K562 (cell line): ENCODE measurements at regions not wholly inside any gene's neighbourhood (a gene's known extent, or its start where the extent isn't known, plus 50 kb on each side); places are given as distances from the start of the nearest gene placed in this dataset.

Experiments
- ATAC-seq: fragments of 200-7000 bp; cut with Tn5 transposase; 3 replicates; pipeline ENCODE4 v1.9.1; 2020; ENCODE audit warnings: moderate library complexity
- BruUV-seq: library from RNA; stranded (reverse); fragments of 400-500 nt; replicated peaks from 2 replicates; lab custom pipeline; 2021; lab: Mats Ljungman, UMichigan
- CTCF ChIA-PET: fragments of 300-600 bp; formaldehyde crosslinking; extraction: SDS; loops from one replicate; lab custom pipeline; 2021; ENCODE audit warnings: low intra/inter-chr PET ratio; lab: Yijun Ruan, JAX
- POLR2A ChIA-PET: fragments of 300-600, 350-650 bp; sonication (Branson Sonifier 250); formaldehyde crosslinking; extraction: SDS; loops from one replicate; lab custom pipeline; 2021; ENCODE audit warnings: antibody characterized with exemption, inconsistent platforms; lab: Yijun Ruan, JAX
- DNase-seq, 4 experiments: peaks; one replicate each; pipeline versions ENCODE4 v3.0.0 to v3.0.0-alpha.2; 2011 to 2018; ENCODE audit warnings: low spot score in 3 of 4, mixed read lengths in 3 of 4; ENCODE audit errors: extremely low read depth in 1 of 4
- FAIRE-seq: peaks from 2 replicates; lab custom pipeline; 2011; peaks lifted over from hg19 to GRCh38; lab: Jason Lieb, UNC
- H2AFZ ChIP-seq: 2 replicates; pipeline ENCODE4 v1.6.0; 2011; ENCODE audit warnings: low read depth, low read length, control low read depth, inconsistent platforms
- H3K27ac ChIP-seq: fragments of 200-600 bp; 3 replicates; pipeline ENCODE4 v1.8.0; 2011; ENCODE audit warnings: low read depth, mild to moderate bottlenecking, control low read depth, inconsistent platforms, low read length, moderate library complexity, mixed read lengths; ENCODE audit errors: extremely low read depth
- H3K27me3 ChIP-seq, 2 experiments: fragments of 300-600 bp in 1 of 2; 2 replicates in 1 of 2; 3 replicates in 1 of 2; pipeline versions ENCODE4 v1.6.0 to v1.8.0; 2011; ENCODE audit warnings: inconsistent platforms in 2 of 2, low read length in 2 of 2, mild to moderate bottlenecking in 1 of 2, mixed read lengths in 1 of 2, moderate library complexity in 1 of 2; ENCODE audit not compliant: control insufficient read depth in 2 of 2, insufficient read depth in 2 of 2
- H3K36me3 ChIP-seq: fragments of 300-600 bp; 3 replicates; pipeline ENCODE4 v1.8.0; 2011; ENCODE audit warnings: mild to moderate bottlenecking, low read length, inconsistent platforms; ENCODE audit not compliant: control insufficient read depth, insufficient read depth
- H3K4me1 ChIP-seq, 2 experiments: fragments of 200-600 bp in 1 of 2; replicated peaks in 1 of 2; 2 replicates in 1 of 2; 3 replicates in 1 of 2; pipeline versions ENCODE4 v1.5.1 to v1.8.0; 2011; ENCODE audit warnings: inconsistent platforms in 2 of 2, low read length in 2 of 2, mild to moderate bottlenecking in 1 of 2, mixed read lengths in 1 of 2, moderate library complexity in 1 of 2; ENCODE audit not compliant: control insufficient read depth in 2 of 2, insufficient read depth in 2 of 2
- H3K4me2 ChIP-seq: 2 replicates; pipeline ENCODE4 v1.6.1; 2011; ENCODE audit warnings: low read length, control low read depth, inconsistent platforms, mixed read lengths; ENCODE audit not compliant: insufficient read depth
- H3K4me3 ChIP-seq: fragments of 200-600 bp; sonication (generic), shearing (Covaris generic); 2 replicates; pipeline ENCODE4 v1.5.1; 2016; ENCODE audit warnings: control low read depth, inconsistent platforms
- H3K79me2 ChIP-seq: fragments of 200-600 bp; 3 replicates; pipeline ENCODE4 v1.8.0; 2011; ENCODE audit warnings: low read length, inconsistent platforms; ENCODE audit not compliant: control insufficient read depth, insufficient read depth
- H3K9ac ChIP-seq, 2 experiments: 2 replicates each; pipeline versions ENCODE4 v1.6.0 to v1.6.1; 2011; ENCODE audit warnings: low read depth in 2 of 2, low read length in 2 of 2, control low read depth in 1 of 2, inconsistent platforms in 1 of 2, mild to moderate bottlenecking in 1 of 2, mixed read lengths in 1 of 2; ENCODE audit not compliant: insufficient read depth in 1 of 2
- H3K9me1 ChIP-seq: one replicate; pipeline ENCODE4 v1.6.0; 2011; ENCODE audit warnings: inconsistent platforms, mild to moderate bottlenecking, low read length, moderate library complexity; ENCODE audit not compliant: control insufficient read depth, insufficient read depth
- H3K9me3 ChIP-seq: replicated peaks from 2 replicates; pipeline ENCODE4 v1.5.1; 2011; ENCODE audit warnings: low read depth, low read length, inconsistent platforms; ENCODE audit not compliant: control insufficient read depth, insufficient read depth
- H4K20me1 ChIP-seq: replicated peaks from 2 replicates; pipeline ENCODE4 v1.6.1; 2011; ENCODE audit warnings: low read length, inconsistent platforms, mixed read lengths; ENCODE audit not compliant: control insufficient read depth, insufficient read depth
- BDP1 ChIP-seq: IDR thresholded peaks from 3 replicates; pipeline ENCODE4 v1.6.1; 2011; ENCODE audit not compliant: insufficient read length, insufficient read depth
- CEBPZ ChIP-seq: fragments of 150-350 bp; IDR thresholded peaks from 2 replicates; pipeline ENCODE4 v1.6.1; 2014; ENCODE audit warnings: low read depth, mild to moderate bottlenecking, low read length, borderline replicate concordance
- GTF2B ChIP-seq: IDR thresholded peaks from 2 replicates; pipeline ENCODE4 v1.6.1; 2011; ENCODE audit not compliant: insufficient read length; ENCODE audit errors: extremely low read depth
- MAFK ChIP-seq: IDR thresholded peaks from 2 replicates; pipeline ENCODE4 v1.6.1; 2011; ENCODE audit warnings: low read length, improper control_type of control experiment
- MCM3 ChIP-seq: fragments of 450-650 bp; IDR thresholded peaks from 2 replicates; pipeline ENCODE4 v1.6.1; 2016
- RBM17 ChIP-seq: fragments of 200-400 bp; formaldehyde crosslinking; IDR thresholded peaks from 2 replicates; pipeline ENCODE4 v1.6.1; 2017; ENCODE audit warnings: low read depth, mild to moderate bottlenecking, low read length, borderline replicate concordance
- RNF2 ChIP-seq: sonication (generic); IDR thresholded peaks from 2 replicates; pipeline ENCODE4 v1.6.1; 2016
- SIN3A ChIP-seq, 2 experiments: fragments of 150-350 bp in 1 of 2; IDR thresholded peaks; 2 replicates each; pipeline ENCODE4 v1.6.1; 2011 to 2016; ENCODE audit warnings: borderline replicate concordance in 2 of 2, low read depth in 2 of 2, low read length in 2 of 2, mild to moderate bottlenecking in 2 of 2, moderate library complexity in 2 of 2; ENCODE audit not compliant: control insufficient read depth in 1 of 2
- WGBS: fragments of 100-300 bp; shearing (Covaris generic); methylation state at CpG from one replicate; pipeline ENCODE4 v1.1.6; 2016; ENCODE audit warnings: low coverage, mixed read lengths; ENCODE audit not compliant: insufficient coverage; ENCODE audit errors: missing lambda C conversion rate; 5-methylcytosine and 5-hydroxymethylcytosine counted together
- in situ Hi-C: fragments of 300-500 bp; cut with MboI; formaldehyde crosslinking; loops from 4 replicates; pipeline ENCODE4 v1.15.0; 2018; ENCODE audit warnings: inconsistent platforms, mixed read lengths
- intact Hi-C: fragments of 100-400 bp; cut with micrococcal nuclease; formaldehyde crosslinking; loops from 2 replicates; pipeline ENCODE4 v1.14.2; 2022

GRCh38 chr18:44589693-44590355 lies 90.9 kb upstream of the SETBP1 start:
- H3K4me3 ChIP-seq, result no peak overlapping the region
- no peak overlapping the region for H3K9ac ChIP-seq
- DNase-seq, result no peak
- H3K27ac ChIP-seq, result no peak overlapping the region
- H3K36me3 ChIP-seq, result no peaks in the 10 kb centered on the region
- TF ChIP-seq BDP1, result no peak
- TF ChIP-seq MAFK, result no peak
- no peak for TF ChIP-seq RBM17
- no peak for TF ChIP-seq RNF2
- TF ChIP-seq GTF2B, result no peak
- no peak for TF ChIP-seq CEBPZ
- no peak for TF ChIP-seq MCM3
- TF ChIP-seq SIN3A (IDR thresholded peaks at IDR 0.05; ENCODE audit: borderline replicate concordance in 2 of 2, control insufficient read depth in 1 of 2, low read depth in 2 of 2, low read length in 2 of 2), result no peak
- ATAC-seq, result no peak
- no peaks in the 10 kb centered on the region for H3K27me3 ChIP-seq
- H4K20me1 ChIP-seq, result no peaks in the 10 kb centered on the region
- H3K9me3 ChIP-seq, result no peaks in the 10 kb centered on the region
- no peak overlapping the region for H3K4me2 ChIP-seq
- no peaks in the 10 kb centered on the region for H3K4me1 ChIP-seq
- BruUV-seq, result no TSS peak
- H3K79me2 ChIP-seq, result no peaks in the 10 kb centered on the region
- FAIRE-seq, result no peak
- no peaks in the 10 kb centered on the region for H3K9me1 ChIP-seq
- POLR2A ChIA-PET, result no interaction called here
- CTCF ChIA-PET, result no interaction called here
- no peak overlapping the region for H2AFZ ChIP-seq
- in situ Hi-C loops, result no loop called here
- 3% methylated on average over 3 of the region's 3 CpGs for WGBS
- intact Hi-C loops, result no loop called here
